HL-60 (cell line): ENCODE measurements at regions not wholly inside any gene's neighbourhood (a gene's known extent, or its start where the extent isn't known, plus 50 kb on each side); places are given as distances from the start of the nearest gene placed in this dataset.

Source experiments
- CTCF ChIP-seq: IDR thresholded peaks from one replicate; pipeline ENCODE4 v1.5.1; 2011; ENCODE audit warnings: low read length, control low read depth, inconsistent platforms; ENCODE audit not compliant: insufficient read depth
- GABPA ChIP-seq: IDR thresholded peaks from 2 replicates; pipeline ENCODE4 v1.6.1; 2012; ENCODE audit warnings: low read depth
- POLR2AphosphoS5 ChIP-seq: IDR thresholded peaks from 2 replicates; pipeline ENCODE4 v1.6.1; 2012; ENCODE audit warnings: low read depth
- TF ChIP-seq, protein P1 (sequence below): IDR thresholded peaks from 2 replicates; pipeline ENCODE4 v1.6.1; 2012; ENCODE audit warnings: low read depth; ENCODE audit not compliant: insufficient replicate concordance

DNA sequence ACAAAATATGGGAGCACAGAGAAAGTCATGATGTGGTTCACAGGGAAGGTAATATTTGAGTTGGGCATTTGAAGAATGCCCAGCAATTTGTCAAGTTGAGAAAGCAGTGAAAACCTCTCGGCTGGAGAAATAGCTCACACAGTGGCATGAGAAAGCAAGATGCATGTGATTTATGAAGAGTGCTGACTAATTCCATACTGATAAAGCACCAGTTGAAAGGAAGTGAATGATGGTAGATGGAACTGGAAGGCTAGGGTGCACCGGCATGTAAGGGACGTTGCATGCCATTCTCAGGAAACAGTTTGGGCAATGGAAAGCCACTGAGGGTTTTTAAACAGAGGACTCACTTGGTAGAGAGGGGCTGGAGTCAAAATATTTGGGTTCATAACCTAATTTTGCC lies 53.5 kb upstream of the MTF2 start:
- no peak for TF ChIP-seq CTCF
- TF ChIP-seq, protein P1, sequence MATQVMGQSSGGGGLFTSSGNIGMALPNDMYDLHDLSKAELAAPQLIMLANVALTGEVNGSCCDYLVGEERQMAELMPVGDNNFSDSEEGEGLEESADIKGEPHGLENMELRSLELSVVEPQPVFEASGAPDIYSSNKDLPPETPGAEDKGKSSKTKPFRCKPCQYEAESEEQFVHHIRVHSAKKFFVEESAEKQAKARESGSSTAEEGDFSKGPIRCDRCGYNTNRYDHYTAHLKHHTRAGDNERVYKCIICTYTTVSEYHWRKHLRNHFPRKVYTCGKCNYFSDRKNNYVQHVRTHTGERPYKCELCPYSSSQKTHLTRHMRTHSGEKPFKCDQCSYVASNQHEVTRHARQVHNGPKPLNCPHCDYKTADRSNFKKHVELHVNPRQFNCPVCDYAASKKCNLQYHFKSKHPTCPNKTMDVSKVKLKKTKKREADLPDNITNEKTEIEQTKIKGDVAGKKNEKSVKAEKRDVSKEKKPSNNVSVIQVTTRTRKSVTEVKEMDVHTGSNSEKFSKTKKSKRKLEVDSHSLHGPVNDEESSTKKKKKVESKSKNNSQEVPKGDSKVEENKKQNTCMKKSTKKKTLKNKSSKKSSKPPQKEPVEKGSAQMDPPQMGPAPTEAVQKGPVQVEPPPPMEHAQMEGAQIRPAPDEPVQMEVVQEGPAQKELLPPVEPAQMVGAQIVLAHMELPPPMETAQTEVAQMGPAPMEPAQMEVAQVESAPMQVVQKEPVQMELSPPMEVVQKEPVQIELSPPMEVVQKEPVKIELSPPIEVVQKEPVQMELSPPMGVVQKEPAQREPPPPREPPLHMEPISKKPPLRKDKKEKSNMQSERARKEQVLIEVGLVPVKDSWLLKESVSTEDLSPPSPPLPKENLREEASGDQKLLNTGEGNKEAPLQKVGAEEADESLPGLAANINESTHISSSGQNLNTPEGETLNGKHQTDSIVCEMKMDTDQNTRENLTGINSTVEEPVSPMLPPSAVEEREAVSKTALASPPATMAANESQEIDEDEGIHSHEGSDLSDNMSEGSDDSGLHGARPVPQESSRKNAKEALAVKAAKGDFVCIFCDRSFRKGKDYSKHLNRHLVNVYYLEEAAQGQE = no peak
- no peak for TF ChIP-seq POLR2AphosphoS5
- no peak for TF ChIP-seq GABPA
